22Rv1 (cell line): ENCODE measurements at regions not wholly inside any gene's neighbourhood (a gene's known extent, or its start where the extent isn't known, plus 50 kb on each side); places are given as distances from the start of the nearest gene placed in this dataset.

Experiments used
- CTCF ChIP-seq: fragments of 450-650 bp; IDR thresholded peaks from 2 replicates; pipeline ENCODE4 v1.5.1; 2017; ENCODE audit warnings: mild to moderate bottlenecking
- ZFX ChIP-seq: fragments of 450-650 bp; IDR thresholded peaks from 2 replicates; pipeline ENCODE4 v1.6.1; 2017; ENCODE audit warnings: antibody characterized with exemption, borderline replicate concordance

GRCh38 chr9:31674264-31674663, 710.2 kb upstream of the ACO1 start:
- TF ChIP-seq CTCF = no peak
- TF ChIP-seq ZFX = no peak
